H1 (cell line): ENCODE measurements at regions not wholly inside any gene's neighbourhood (a gene's known extent, or its start where the extent isn't known, plus 50 kb on each side); places are given as distances from the start of the nearest gene placed in this dataset.

Source experiments
- ASH2L ChIP-seq: fragments of 200-600, 300-600 bp; sonication (generic); IDR thresholded peaks from one replicate; pipeline ENCODE4 v1.7.1; 2017; ENCODE audit warnings: low read length
- BRCA1 ChIP-seq: IDR thresholded peaks from 2 replicates; pipeline ENCODE4 v1.6.1; 2012; ENCODE audit warnings: low read depth, low read length, improper control_type of control experiment
- CBX5 ChIP-seq: fragments of 300-800, 300-1000 bp; sonication (generic); IDR thresholded peaks from 2 replicates; pipeline ENCODE4 v1.7.1; 2016; ENCODE audit warnings: antibody characterized with exemption, low read length, low read depth
- CBX8 ChIP-seq: fragments of 300-800, 300-1000 bp; sonication (generic); IDR thresholded peaks from 2 replicates; pipeline ENCODE4 v1.7.1; 2016; ENCODE audit warnings: low read depth, low read length, borderline replicate concordance
- CHD1 ChIP-seq: IDR thresholded peaks from 2 replicates; pipeline ENCODE4 v1.6.1; 2012; ENCODE audit warnings: low read depth, low read length, improper control_type of control experiment
- CREB1 ChIP-seq: IDR thresholded peaks from 2 replicates; pipeline ENCODE4 v1.6.1; 2012; ENCODE audit warnings: inconsistent platforms
- GABPA ChIP-seq: IDR thresholded peaks from 2 replicates; pipeline ENCODE4 v1.6.1; 2011; ENCODE audit warnings: mild to moderate bottlenecking, low read length, moderate library complexity, borderline replicate concordance; ENCODE audit not compliant: insufficient read depth
- KDM1A ChIP-seq: fragments of 200-600, 300-600 bp; sonication (generic); IDR thresholded peaks from 2 replicates; pipeline ENCODE4 v1.7.1; 2016; ENCODE audit warnings: mild to moderate bottlenecking, low read length, borderline replicate concordance
- KDM4A ChIP-seq: IDR thresholded peaks from one replicate; pipeline ENCODE4 v1.7.1; 2012; ENCODE audit warnings: low read depth, mild to moderate bottlenecking, moderate library complexity, low read length, inconsistent platforms; ENCODE audit not compliant: severe bottlenecking
- KDM5A ChIP-seq: fragments of 200-600 bp; IDR thresholded peaks from 2 replicates; pipeline ENCODE4 v1.7.1; 2012; ENCODE audit warnings: mild to moderate bottlenecking, low read length, inconsistent platforms, mixed read lengths
- MAFK ChIP-seq: IDR thresholded peaks from 2 replicates; pipeline ENCODE4 v1.6.1; 2012; ENCODE audit warnings: low read depth, mild to moderate bottlenecking, improper control_type of control experiment, low read length
- SP2 ChIP-seq: IDR thresholded peaks from 2 replicates; pipeline ENCODE4 v1.6.1; 2012; ENCODE audit warnings: mild to moderate bottlenecking, low read length, inconsistent platforms
- SRF ChIP-seq: IDR thresholded peaks from 2 replicates; pipeline ENCODE4 v1.6.1; 2011; ENCODE audit warnings: mild to moderate bottlenecking, low read depth, low read length, moderate library complexity
- TBP ChIP-seq: IDR thresholded peaks from 2 replicates; pipeline ENCODE4 v1.6.1; 2011; ENCODE audit warnings: low read depth, low read length, improper control_type of control experiment
- ZNF274 ChIP-seq: IDR thresholded peaks from 2 replicates; pipeline ENCODE4 v1.7.0; 2012; ENCODE audit warnings: low read length, borderline replicate concordance; ENCODE audit errors: extremely low read depth
- TF ChIP-seq, protein P1 (sequence below): IDR thresholded peaks from 2 replicates; pipeline ENCODE4 v1.6.1; 2012; ENCODE audit warnings: inconsistent platforms
- TF ChIP-seq, protein P2 (sequence below): IDR thresholded peaks from 2 replicates; pipeline ENCODE4 v1.6.1; 2012; ENCODE audit warnings: inconsistent platforms
- TF ChIP-seq, protein P3 (sequence below): IDR thresholded peaks from 2 replicates; pipeline ENCODE4 v1.6.1; 2011; ENCODE audit warnings: low read depth, mild to moderate bottlenecking, low read length; ENCODE audit not compliant: insufficient read depth

DNA sequence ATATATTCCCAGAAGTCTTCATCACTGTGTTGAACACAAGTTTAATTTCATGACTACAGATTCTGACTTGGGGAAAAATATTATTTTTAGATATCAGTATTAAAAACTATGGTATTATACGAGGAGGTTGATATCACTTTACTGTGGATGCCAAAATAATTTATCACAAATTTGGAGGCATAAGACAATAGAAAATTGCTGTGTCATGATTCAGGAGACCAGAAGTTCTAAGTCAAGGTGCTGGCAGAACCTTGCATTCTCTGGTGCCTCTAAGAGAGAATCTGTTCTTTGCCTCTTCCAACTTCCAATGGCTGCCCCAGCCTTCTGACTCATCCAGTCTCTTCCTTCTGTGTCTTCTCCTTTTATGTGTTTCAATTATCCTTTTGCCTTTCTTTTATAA lies 325.0 kb upstream of the CNTN4 start (continued):
- no peak for TF ChIP-seq SP2
- no peak for TF ChIP-seq ZNF274
- no peak for TF ChIP-seq CBX8
- TF ChIP-seq CHD1, result no peak
- no peak for TF ChIP-seq KDM1A
- no peak for TF ChIP-seq GABPA
- no peak for TF ChIP-seq CBX5
- no peak for TF ChIP-seq KDM5A
- no peak for TF ChIP-seq TBP
- TF ChIP-seq, protein P1, sequence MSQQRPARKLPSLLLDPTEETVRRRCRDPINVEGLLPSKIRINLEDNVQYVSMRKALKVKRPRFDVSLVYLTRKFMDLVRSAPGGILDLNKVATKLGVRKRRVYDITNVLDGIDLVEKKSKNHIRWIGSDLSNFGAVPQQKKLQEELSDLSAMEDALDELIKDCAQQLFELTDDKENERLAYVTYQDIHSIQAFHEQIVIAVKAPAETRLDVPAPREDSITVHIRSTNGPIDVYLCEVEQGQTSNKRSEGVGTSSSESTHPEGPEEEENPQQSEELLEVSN, result no peak
- TF ChIP-seq, protein P2, sequence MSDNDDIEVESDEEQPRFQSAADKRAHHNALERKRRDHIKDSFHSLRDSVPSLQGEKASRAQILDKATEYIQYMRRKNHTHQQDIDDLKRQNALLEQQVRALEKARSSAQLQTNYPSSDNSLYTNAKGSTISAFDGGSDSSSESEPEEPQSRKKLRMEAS, result no peak
- TF ChIP-seq BRCA1, result no peak
- no peak for TF ChIP-seq CREB1
- TF ChIP-seq, protein P3, sequence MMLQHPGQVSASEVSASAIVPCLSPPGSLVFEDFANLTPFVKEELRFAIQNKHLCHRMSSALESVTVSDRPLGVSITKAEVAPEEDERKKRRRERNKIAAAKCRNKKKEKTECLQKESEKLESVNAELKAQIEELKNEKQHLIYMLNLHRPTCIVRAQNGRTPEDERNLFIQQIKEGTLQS, result no peak
- no peak for TF ChIP-seq SRF
- TF ChIP-seq MAFK, result no peak
- TF ChIP-seq ASH2L, result no peak
- no peak for TF ChIP-seq KDM4A
